GM12878 (cell line): ENCODE measurements at regions not wholly inside any gene's neighbourhood (a gene's known extent, or its start where the extent isn't known, plus 50 kb on each side); places are given as distances from the start of the nearest gene placed in this dataset.

Experiments
- ATAC-seq: fragments of 200-7000 bp; cut with Tn5 transposase; 3 replicates; pipeline ENCODE4 v1.9.1; 2020; ENCODE audit warnings: mild to moderate bottlenecking, moderate library complexity
- BruUV-seq: library from RNA; stranded (reverse); fragments of 400-500 nt; replicated peaks from 2 replicates; lab custom pipeline; 2021; lab: Mats Ljungman, UMichigan
- CTCF ChIA-PET: fragments of 300-600 bp; sonication (Branson Sonifier 250); formaldehyde crosslinking; extraction: SDS; loops from one replicate; lab custom pipeline; 2021; ENCODE audit warnings: inconsistent platforms; lab: Yijun Ruan, JAX
- POLR2A ChIA-PET: fragments of 350-600 bp; formaldehyde crosslinking; extraction: SDS; loops from one replicate; lab custom pipeline; 2021; ENCODE audit warnings: inconsistent platforms; lab: Charles Lee
- RAD21 ChIA-PET: fragments of 300-600 bp; sonication (Branson Sonifier 250); formaldehyde crosslinking; loops from one replicate; lab custom pipeline; 2023; ENCODE audit warnings: antibody characterized with exemption; ENCODE audit not compliant: unreplicated experiment; lab: Charles Lee
- SMC1A ChIA-PET: fragments of 300-600 bp; sonication (Branson Sonifier 250); formaldehyde crosslinking; loops from one replicate; lab custom pipeline; 2023; ENCODE audit not compliant: unreplicated experiment, uncharacterized antibody; lab: Charles Lee
- DNase-seq: peaks from one replicate; pipeline ENCODE4 v3.0.0-alpha.2; 2011; ENCODE audit warnings: low read depth, low spot score
- FAIRE-seq: peaks from 3 replicates; lab custom pipeline; 2011; peaks lifted over from hg19 to GRCh38; lab: Jason Lieb, UNC
- H2AFZ ChIP-seq: 2 replicates; pipeline ENCODE4 v1.6.0; 2011; ENCODE audit warnings: low read depth, low read length, control low read depth; ENCODE audit not compliant: control insufficient read depth
- H3K27ac ChIP-seq: 2 replicates; pipeline ENCODE4 v1.5.1; 2011; ENCODE audit warnings: control low read depth; ENCODE audit not compliant: control insufficient read depth, insufficient read depth
- H3K27me3 ChIP-seq, 2 experiments: replicated peaks in 1 of 2; 2 replicates each; pipeline versions ENCODE4 v1.6.0 to v1.6.1; 2011; ENCODE audit warnings: low read length in 1 of 2; ENCODE audit not compliant: control insufficient read depth in 2 of 2, insufficient read depth in 2 of 2
- H3K36me3 ChIP-seq, 2 experiments: 2 replicates each; pipeline ENCODE4 v1.5.1; 2011; ENCODE audit warnings: low read length in 1 of 2; ENCODE audit not compliant: control insufficient read depth in 2 of 2, insufficient read depth in 2 of 2
- H3K4me1 ChIP-seq: 2 replicates; pipeline ENCODE4 v1.6.1; 2011; ENCODE audit warnings: mild to moderate bottlenecking, low read length, moderate library complexity, mixed read lengths; ENCODE audit not compliant: control insufficient read depth, insufficient read depth
- H3K4me2 ChIP-seq: 2 replicates; pipeline ENCODE4 v1.6.0; 2011; ENCODE audit warnings: control low read depth; ENCODE audit not compliant: control insufficient read depth, insufficient read depth
- H3K4me3 ChIP-seq: fragments of 200-600 bp; sonication (generic); 2 replicates; pipeline ENCODE4 v1.5.1; 2016
- H3K79me2 ChIP-seq: 2 replicates; pipeline ENCODE4 v1.6.0; 2011; ENCODE audit warnings: low read length; ENCODE audit not compliant: control insufficient read depth, insufficient read depth
- H3K9ac ChIP-seq: 2 replicates; pipeline ENCODE4 v1.8.0; 2011; ENCODE audit warnings: low read length, control low read depth, mixed read lengths; ENCODE audit not compliant: control insufficient read depth, insufficient read depth
- H3K9me3 ChIP-seq: replicated peaks from 3 replicates; pipeline ENCODE4 v1.5.1; 2011; ENCODE audit warnings: mild to moderate bottlenecking, low read length; ENCODE audit not compliant: control insufficient read depth, insufficient read depth
- H4K20me1 ChIP-seq: 2 replicates; pipeline ENCODE4 v1.6.0; 2011; ENCODE audit not compliant: control insufficient read depth, insufficient read depth
- ESRRA ChIP-seq: IDR thresholded peaks from 2 replicates; pipeline ENCODE4 v1.6.1; 2012; ENCODE audit warnings: mild to moderate bottlenecking, low read length, improper control_type of control experiment
- ETV6 ChIP-seq, 2 experiments: fragments of 450-650 bp in 1 of 2; IDR thresholded peaks in 1 of 2; conservative IDR thresholded peaks in 1 of 2; 2 replicates each; pipeline ENCODE4 v1.6.1; 2014; ENCODE audit warnings: antibody characterized with exemption in 1 of 2, borderline replicate concordance in 1 of 2, low read depth in 1 of 2, mild to moderate bottlenecking in 1 of 2, moderate library complexity in 1 of 2
- GABPA ChIP-seq: IDR thresholded peaks from 2 replicates; pipeline ENCODE4 v1.6.1; 2014; ENCODE audit warnings: antibody characterized with exemption, low read depth, mild to moderate bottlenecking, inconsistent platforms
- SKIL ChIP-seq: fragments of 450-650 bp; IDR thresholded peaks from 2 replicates; pipeline ENCODE4 v1.6.1; 2017; ENCODE audit warnings: mild to moderate bottlenecking, low read depth, inconsistent platforms; ENCODE audit not compliant: poor library complexity, severe bottlenecking
- ZBTB4 ChIP-seq: fragments of 450-650 bp; formaldehyde crosslinking; IDR thresholded peaks from 2 replicates; pipeline ENCODE4 v1.4.0; 2022; ENCODE audit warnings: mild to moderate bottlenecking, moderate library complexity
- ZNF207 ChIP-seq: fragments of 450-650 bp; IDR thresholded peaks from 2 replicates; pipeline ENCODE4 v1.6.1; 2014; ENCODE audit warnings: antibody characterized with exemption, mild to moderate bottlenecking, borderline replicate concordance
- WGBS: methylation state at CpG from one replicate; pipeline ENCODE4 v1.1.6; 2016; ENCODE audit warnings: low lambda C conversion rate; ENCODE audit not compliant: insufficient replicate concordance, insufficient coverage; ENCODE audit errors: missing lambda C conversion rate; 5-methylcytosine and 5-hydroxymethylcytosine counted together
- in situ Hi-C: fragments of 300-500 bp; cut with MboI; formaldehyde crosslinking; loops from 9 replicates; pipeline ENCODE4 v1.14.3; 2018; ENCODE audit warnings: mixed read lengths
- intact Hi-C: fragments of 100-400 bp; cut with micrococcal nuclease; formaldehyde crosslinking; loops from one replicate; pipeline ENCODE4 v1.14.2; 2022; ENCODE audit not compliant: unreplicated experiment

GRCh38 chr9:26413611-26414010 is 479.0 kb downstream of the CAAP1 start:
- Histone ChIP-seq H3K4me1 (no peaks in the 10 kb centered on the region), H4K20me1 (no peaks in the 10 kb centered on the region), H2AFZ (no peak overlapping the region), H3K9ac (no peak overlapping the region), H3K4me3 (no peak overlapping the region), H3K27me3 (no peaks in the 10 kb centered on the region), H3K36me3 (no peaks in the 10 kb centered on the region), H3K27ac (no peak overlapping the region), H3K4me2 (no peak overlapping the region), H3K9me3 (no peaks in the 10 kb centered on the region), H3K79me2 (no peaks in the 10 kb centered on the region)
- RAD21 ChIA-PET = no interaction called here
- 32% methylated on average over 4 of the region's 4 CpGs for WGBS
- SMC1A ChIA-PET = no interaction called here
- in situ Hi-C loops = no loop called here
- no peak for ATAC-seq
- POLR2A ChIA-PET = no interaction called here
- TF ChIP-seq GABPA = no peak
- no peak for TF ChIP-seq SKIL
- TF ChIP-seq ZBTB4 (CRISPR knock-in tag) = no peak
- no peak for TF ChIP-seq ESRRA
- no peak for TF ChIP-seq ZNF207
- no peak for TF ChIP-seq ETV6 (conservative IDR thresholded peaks at IDR 0.05 in 1 of 2, IDR thresholded peaks at IDR 0.05 in 1 of 2; ENCODE audit: borderline replicate concordance in 1 of 2, low read depth in 1 of 2)
- no peak for FAIRE-seq
- CTCF ChIA-PET = no interaction called here
- no peak for DNase-seq
- intact Hi-C loops = no loop called here
- BruUV-seq = no TSS peak
